A549 (cell line): ENCODE measurements at regions not wholly inside any gene's neighbourhood (a gene's known extent, or its start where the extent isn't known, plus 50 kb on each side); places are given as distances from the start of the nearest gene placed in this dataset.

Experiments used
- ATAC-seq, 2 experiments: fragments of 200-7000 bp in 1 of 2; fragments of >200 bp in 1 of 2; cut with Nextera tagmentation in 1 of 2; cut with Tn5 transposase in 1 of 2; 3 replicates each; pipeline versions ENCODE4 v1.8.0 to v1.9.1; 2018 to 2020; ENCODE audit warnings: mild to moderate bottlenecking in 1 of 2, moderate library complexity in 1 of 2
- CTCF ChIA-PET: fragments of 300-600 bp; sonication (Branson Sonifier 250); formaldehyde crosslinking; extraction: SDS; loops from one replicate; lab custom pipeline; 2021; ENCODE audit warnings: antibody characterized with exemption, inconsistent platforms; lab: Yijun Ruan, JAX
- POLR2A ChIA-PET: fragments of 350-600 bp; formaldehyde crosslinking; extraction: SDS; loops from one replicate; lab custom pipeline; 2021; ENCODE audit warnings: antibody characterized with exemption, inconsistent platforms; lab: Yijun Ruan, JAX
- DNase-seq, 2 experiments: peaks; one replicate each; pipeline versions ENCODE4 v3.0.0 to v3.0.0-alpha.2; 2011 to 2016; ENCODE audit warnings: low read depth in 1 of 2, low spot score in 1 of 2
- FAIRE-seq: peaks from 2 replicates; lab custom pipeline; 2011; peaks lifted over from hg19 to GRCh38; lab: Jason Lieb, UNC
- H3K27ac ChIP-seq, 2 experiments: fragments of >200 bp; sonication (Bioruptor Twin); formaldehyde crosslinking; 3 replicates each; pipeline ENCODE4 v1.5.1; 2016 to 2017
- H3K4me1 ChIP-seq: fragments of >200 bp; sonication (Bioruptor Twin); formaldehyde crosslinking; 3 replicates; pipeline ENCODE4 v1.6.1; 2016
- H3K4me2 ChIP-seq: fragments of >200 bp; sonication (Bioruptor Twin); formaldehyde crosslinking; 3 replicates; pipeline ENCODE4 v1.6.1; 2016
- H3K4me3 ChIP-seq: fragments of >200 bp; sonication (Bioruptor Twin); formaldehyde crosslinking; 3 replicates; pipeline ENCODE4 v1.5.1; 2016
- H3K9me3 ChIP-seq: fragments of >200 bp; sonication (Bioruptor Twin); formaldehyde crosslinking; 3 replicates; pipeline ENCODE4 v1.6.1; 2016
- BCL3 ChIP-seq: fragments of >200 bp; sonication (Bioruptor Twin); formaldehyde crosslinking; IDR thresholded peaks from 3 replicates; pipeline ENCODE4 v1.6.1; 2016
- BHLHE40 ChIP-seq: IDR thresholded peaks from 2 replicates; pipeline ENCODE4 v1.6.1; 2012; ENCODE audit warnings: low read depth, low read length, inconsistent platforms
- CBX8 ChIP-seq: fragments of 200-600 bp; sonication (generic); IDR thresholded peaks from 2 replicates; pipeline ENCODE4 v1.6.1; 2016
- E2F6 ChIP-seq: IDR thresholded peaks from 2 replicates; pipeline ENCODE4 v1.6.1; 2012; ENCODE audit warnings: low read depth, borderline replicate concordance
- EHMT2 ChIP-seq: fragments of 200-600 bp; sonication (generic); IDR thresholded peaks from 2 replicates; pipeline ENCODE4 v1.6.1; 2016; ENCODE audit warnings: antibody characterized with exemption, low read depth, mild to moderate bottlenecking, moderate library complexity
- HES2 ChIP-seq: fragments of >200 bp; sonication (Bioruptor Twin); formaldehyde crosslinking; IDR thresholded peaks from 2 replicates; pipeline ENCODE4 v1.6.1; 2016
- HMGXB4 ChIP-seq: fragments of 250-450 bp; sonication (Bioruptor Pico); IDR thresholded peaks from 2 replicates; pipeline ENCODE4 v1.5.0; 2021; ENCODE audit warnings: mild to moderate bottlenecking, moderate library complexity, borderline replicate concordance
- HOXB5 ChIP-seq: fragments of 250-450 bp; sonication (Bioruptor Pico); IDR thresholded peaks from 2 replicates; pipeline ENCODE4 v1.5.0; 2020; ENCODE audit warnings: mild to moderate bottlenecking, moderate library complexity
- JUNB ChIP-seq: fragments of >200 bp; sonication (Bioruptor Twin); formaldehyde crosslinking; IDR thresholded peaks from 2 replicates; pipeline ENCODE4 v1.6.1; 2016
- KDM5A ChIP-seq: fragments of 200-600 bp; sonication (generic); IDR thresholded peaks from 2 replicates; pipeline ENCODE4 v1.6.1; 2016; ENCODE audit warnings: antibody characterized with exemption, mild to moderate bottlenecking
- MAZ ChIP-seq: fragments of 150-350 bp; IDR thresholded peaks from 2 replicates; pipeline ENCODE4 v1.6.1; 2014; ENCODE audit warnings: antibody characterized with exemption, low read depth, low read length, borderline replicate concordance
- MYC ChIP-seq: IDR thresholded peaks from 2 replicates; pipeline ENCODE4 v1.6.1; 2012; ENCODE audit warnings: mild to moderate bottlenecking, inconsistent platforms, low read length, improper control_type of control experiment, borderline replicate concordance
- NFE2L2 ChIP-seq: fragments of 150-350 bp; conservative IDR thresholded peaks from 2 replicates; pipeline ENCODE4 v1.6.1; 2014; ENCODE audit warnings: low read length
- NR3C1 ChIP-seq: fragments of >200 bp; sonication (Bioruptor Twin); formaldehyde crosslinking; IDR thresholded peaks from 3 replicates; pipeline ENCODE4 v1.6.1; 2017
- RARB ChIP-seq: fragments of 250-450 bp; sonication (Bioruptor Pico); IDR thresholded peaks from 2 replicates; pipeline ENCODE4 v1.8.0; 2021; ENCODE audit warnings: mild to moderate bottlenecking, moderate library complexity
- REST ChIP-seq: fragments of 200-600 bp; sonication (generic); IDR thresholded peaks from 2 replicates; pipeline ENCODE4 v1.6.1; 2016; ENCODE audit warnings: antibody characterized with exemption, mild to moderate bottlenecking, moderate library complexity
- RFX5 ChIP-seq: fragments of 450-650 bp; IDR thresholded peaks from 2 replicates; pipeline ENCODE4 v1.7.1; 2014; ENCODE audit warnings: antibody characterized with exemption, mild to moderate bottlenecking, moderate library complexity
- RNF2 ChIP-seq: fragments of 200-600 bp; sonication (generic); IDR thresholded peaks from 2 replicates; pipeline ENCODE4 v1.6.1; 2016; ENCODE audit warnings: low read depth, mild to moderate bottlenecking, antibody characterized with exemption, moderate library complexity, borderline replicate concordance
- TFCP2L1 ChIP-seq: fragments of 250-450 bp; sonication (Bioruptor Pico); IDR thresholded peaks from 2 replicates; pipeline ENCODE4 v1.5.0; 2021; ENCODE audit warnings: mild to moderate bottlenecking
- ZSCAN20 ChIP-seq: fragments of 250-450 bp; sonication (Bioruptor Pico); IDR thresholded peaks from 2 replicates; pipeline ENCODE4 v1.8.0; 2022; ENCODE audit warnings: mild to moderate bottlenecking, moderate library complexity
- WGBS: methylation state at CpG from one replicate; pipeline ENCODE4 v1.1.6; 2017; ENCODE audit errors: missing lambda C conversion rate; 5-methylcytosine and 5-hydroxymethylcytosine counted together

- CTCF ChIA-PET: no interaction called here
- WGBS: 0% methylated on average over 1 of the region's 1 CpG
- Histone ChIP-seq H3K4me2 (no peak overlapping the region), H3K9me3 (no peaks in the 10 kb centered on the region), H3K4me1 (no peaks in the 10 kb centered on the region), H3K4me3 (no peak overlapping the region), H3K27ac (no peak overlapping the region)
- FAIRE-seq (no peak), DNase-seq (no peak), ATAC-seq (no peak)
- TF ChIP-seq MAZ (no peak), KDM5A (no peak), HOXB5 (CRISPR knock-in tag) (no peak), E2F6 (no peak), BHLHE40 (no peak), BCL3 (no peak), TFCP2L1 (no peak), NR3C1 (no peak), RARB (CRISPR knock-in tag) (no peak), JUNB (no peak), EHMT2 (no peak), NFE2L2 (no peak), ZSCAN20 (CRISPR knock-in tag) (no peak), HMGXB4 (no peak)
- POLR2A ChIA-PET: no interaction called here
Measured at GRCh38 chr13:72444999-72445398, 282.4 kb downstream of the MZT1 start.

GRCh38 chr13:72437458-72437857 lies 290.0 kb downstream of the MZT1 start:
- Histone ChIP-seq H3K9me3 (no peaks in the 10 kb centered on the region), H3K4me3 (no peak overlapping the region), H3K4me2 (no peak overlapping the region), H3K27ac (no peak overlapping the region), H3K4me1 (no peaks in the 10 kb centered on the region)
- ATAC-seq (no peak), DNase-seq (no peak), FAIRE-seq (no peak)
- 6% methylated on average over 1 of the region's 1 CpG for WGBS
- ChIA-PET POLR2A (no interaction called here), CTCF (no interaction called here)
- TF ChIP-seq RARB (CRISPR knock-in tag) (no peak), HES2 (no peak), RFX5 (no peak), MYC (no peak), HMGXB4 (no peak), CBX8 (no peak), EHMT2 (no peak), REST (no peak), RNF2 (no peak), NR3C1 (no peak)
